Ishikawa (cell line): ENCODE measurements at regions not wholly inside any gene's neighbourhood (a gene's known extent, or its start where the extent isn't known, plus 50 kb on each side); places are given as distances from the start of the nearest gene placed in this dataset.

Experiments
- CEBPB ChIP-seq: IDR thresholded peaks from 2 replicates; pipeline ENCODE4 v1.6.1; 2012
- CREB1 ChIP-seq: IDR thresholded peaks from 2 replicates; pipeline ENCODE4 v1.6.1; 2012; ENCODE audit warnings: low read depth
- EGR1 ChIP-seq: IDR thresholded peaks from 2 replicates; pipeline ENCODE4 v1.6.1; 2012
- EP300 ChIP-seq: IDR thresholded peaks from 2 replicates; pipeline ENCODE4 v1.6.1; 2012; ENCODE audit warnings: borderline replicate concordance
- FOXM1 ChIP-seq: IDR thresholded peaks from 2 replicates; pipeline ENCODE4 v1.6.1; 2012; ENCODE audit warnings: low read depth, borderline replicate concordance
- MAX ChIP-seq: IDR thresholded peaks from 2 replicates; pipeline ENCODE4 v1.6.1; 2012
- NFIC ChIP-seq: IDR thresholded peaks from 2 replicates; pipeline ENCODE4 v1.6.1; 2012
- RAD21 ChIP-seq: IDR thresholded peaks from 2 replicates; pipeline ENCODE4 v1.6.1; 2012; ENCODE audit warnings: low read depth
- REST ChIP-seq: IDR thresholded peaks from 2 replicates; pipeline ENCODE4 v1.6.1; 2012; ENCODE audit warnings: low read depth, mild to moderate bottlenecking
- TAF1 ChIP-seq: IDR thresholded peaks from 2 replicates; pipeline ENCODE4 v1.6.1; 2012; ENCODE audit warnings: low read depth, mild to moderate bottlenecking
- TCF12 ChIP-seq: IDR thresholded peaks from 2 replicates; pipeline ENCODE4 v1.6.1; 2012; ENCODE audit warnings: low read depth
- TEAD4 ChIP-seq: IDR thresholded peaks from 2 replicates; pipeline ENCODE4 v1.6.1; 2012
- USF1 ChIP-seq: IDR thresholded peaks from 2 replicates; pipeline ENCODE4 v1.6.1; 2012
- YY1 ChIP-seq: IDR thresholded peaks from 2 replicates; pipeline ENCODE4 v1.6.1; 2012; ENCODE audit warnings: low read depth
- ZBTB7A ChIP-seq: IDR thresholded peaks from 2 replicates; pipeline ENCODE4 v1.6.1; 2012; ENCODE audit warnings: low read depth

- TF ChIP-seq CREB1 = no peak
- no peak for TF ChIP-seq EP300
- no peak for TF ChIP-seq REST
- TF ChIP-seq ZBTB7A = no peak
- no peak for TF ChIP-seq USF1
- TF ChIP-seq MAX = no peak
- TF ChIP-seq CEBPB = no peak
- no peak for TF ChIP-seq TCF12
- TF ChIP-seq TAF1 = no peak
- TF ChIP-seq TEAD4 = no peak
- TF ChIP-seq RAD21 = no peak
- no peak for TF ChIP-seq YY1
- TF ChIP-seq EGR1 = no peak
- TF ChIP-seq NFIC = no peak
- no peak for TF ChIP-seq FOXM1
Observed at GRCh38 chr13:84999252-84999651, 800.0 kb downstream of the SLITRK6 start.

GRCh38 chr13:84998681-84999080 is 800.5 kb downstream of the SLITRK6 start:
- TF ChIP-seq ZBTB7A (no peak), RAD21 (no peak), TEAD4 (no peak), USF1 (no peak), CREB1 (no peak), YY1 (no peak), TCF12 (no peak), TAF1 (no peak), REST (no peak), CEBPB (no peak), NFIC (no peak)

- TF ChIP-seq NFIC (no peak), CEBPB (no peak), CREB1 (no peak), EGR1 (no peak), MAX (no peak), ZBTB7A (no peak), TAF1 (no peak), FOXM1 (no peak), TEAD4 (no peak), TCF12 (no peak), REST (no peak), YY1 (no peak), EP300 (no peak), RAD21 (no peak), USF1 (no peak)
Observed at GRCh38 chr13:84997858-84998257, 801.4 kb downstream of the SLITRK6 start.

GRCh38 chr13:84994582-84994981 is 804.6 kb downstream of the SLITRK6 start:
- TF ChIP-seq TCF12 (no peak), FOXM1 (no peak), CEBPB (no peak), USF1 (no peak), TEAD4 (no peak), NFIC (no peak), TAF1 (no peak), YY1 (no peak), REST (no peak), CREB1 (no peak), RAD21 (no peak), ZBTB7A (no peak)
